GM18499 (cell line): ENCODE measurements at regions not wholly inside any gene's neighbourhood (a gene's known extent, or its start where the extent isn't known, plus 50 kb on each side); places are given as distances from the start of the nearest gene placed in this dataset.

Source experiments
- ATAC-seq: cut with Tn5 transposase; IDR thresholded peaks from one replicate; pipeline ENCODE4 v1.9.1; 2021; ENCODE audit warnings: moderate number of reproducible peaks; ENCODE audit not compliant: insufficient read depth, unreplicated experiment

DNA sequence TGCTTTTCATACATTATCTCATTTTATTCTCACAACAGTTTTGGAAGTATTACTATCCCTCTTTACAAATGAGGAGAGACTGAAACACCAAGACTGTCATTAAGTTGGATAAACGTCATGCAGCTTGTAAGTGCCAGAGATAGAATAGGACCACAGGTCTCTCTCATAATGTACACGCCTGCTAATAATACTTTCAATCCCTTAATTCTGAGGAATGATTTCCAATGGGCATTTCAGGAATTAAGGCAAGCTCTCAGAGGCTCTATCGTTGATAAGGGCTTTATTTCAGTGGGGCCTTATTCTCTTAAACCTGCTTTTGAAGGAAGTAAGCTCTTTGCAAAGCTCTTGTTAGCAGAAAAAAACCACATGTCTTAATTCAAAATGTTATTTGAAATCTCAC, 229.1 kb downstream of the NFKBIZ start:
- no peak for ATAC-seq

GRCh38 chr3:102078854-102079808, 229.8 kb downstream of the NFKBIZ start:
- ATAC-seq, result no peak

DNA sequence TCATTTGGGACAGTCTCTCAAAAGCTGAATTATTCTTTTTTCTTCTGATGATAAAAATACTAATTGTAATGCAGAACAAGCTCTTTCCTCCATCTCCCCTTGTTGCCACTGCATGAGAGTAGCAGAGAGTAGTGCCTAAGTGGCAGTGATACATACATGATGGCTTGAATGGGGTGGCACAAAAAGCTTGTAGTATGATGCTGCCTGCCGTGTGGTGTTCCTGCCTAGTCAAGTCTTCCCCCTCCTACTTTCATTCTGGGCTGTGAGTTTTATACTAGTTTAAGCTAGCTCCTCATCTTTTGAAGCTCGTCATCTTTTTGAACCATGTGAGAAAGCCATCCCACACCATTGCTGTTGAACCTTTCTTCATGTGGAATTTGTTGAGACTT, 230.5 kb downstream of the NFKBIZ start:
- no peak for ATAC-seq

- ATAC-seq, result no peak
Measured at GRCh38 chr3:102081572-102082289, 232.4 kb downstream of the NFKBIZ start.

- ATAC-seq, result no peak
Measured at GRCh38 chr3:102083473-102083872, 234.2 kb downstream of the NFKBIZ start.

GRCh38 chr3:102084006-102084405, 234.7 kb downstream of the NFKBIZ start:
- no peak for ATAC-seq

GRCh38 chr3:102084704-102085103, 235.4 kb downstream of the NFKBIZ start:
- ATAC-seq, result no peak

DNA sequence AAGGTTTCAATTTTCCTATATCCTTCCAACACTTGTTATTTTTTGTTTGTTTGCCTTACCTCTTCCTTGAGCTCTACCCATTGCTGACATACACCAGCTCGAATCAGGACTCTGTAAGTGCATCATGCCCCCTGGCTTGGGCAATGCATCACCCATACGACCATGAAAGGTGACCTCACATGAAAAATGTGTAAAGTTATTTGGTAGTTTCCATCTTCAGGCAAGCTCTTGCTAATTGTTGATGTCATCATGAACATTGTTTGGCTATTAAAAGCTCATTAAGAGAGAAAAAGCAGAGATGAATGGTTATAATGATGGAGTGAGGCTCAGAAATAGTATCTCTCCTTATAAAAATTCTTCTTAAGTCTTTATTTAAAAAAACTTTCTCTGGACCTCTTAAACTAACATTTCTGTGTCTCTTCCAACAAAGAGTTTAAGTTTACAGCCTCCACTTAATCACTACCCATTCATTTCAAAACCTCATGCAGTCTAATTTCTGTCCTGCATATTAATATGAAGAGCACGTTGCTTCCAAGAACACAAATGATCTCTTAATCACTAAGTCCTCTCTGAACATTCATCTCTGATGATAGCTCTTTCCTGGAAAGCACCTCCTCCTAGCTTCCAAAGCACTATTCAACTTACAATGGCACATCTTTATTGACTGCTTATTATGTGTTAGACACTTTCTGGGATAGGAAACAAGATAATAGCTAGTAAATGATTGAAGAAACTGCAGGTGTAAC, 236.3 kb downstream of the NFKBIZ start:
- no peak for ATAC-seq

- ATAC-seq, result no peak
Measured at GRCh38 chr3:102087236-102087635, 237.9 kb downstream of the NFKBIZ start.

GRCh38 chr3:102089239-102089638, 239.9 kb downstream of the NFKBIZ start:
- ATAC-seq, result no peak

- no peak for ATAC-seq
Measured at GRCh38 chr3:102089904-102090720, 240.8 kb downstream of the NFKBIZ start.

- ATAC-seq, result no peak
Measured at GRCh38 chr3:102090721-102091045, 241.4 kb downstream of the NFKBIZ start.

DNA sequence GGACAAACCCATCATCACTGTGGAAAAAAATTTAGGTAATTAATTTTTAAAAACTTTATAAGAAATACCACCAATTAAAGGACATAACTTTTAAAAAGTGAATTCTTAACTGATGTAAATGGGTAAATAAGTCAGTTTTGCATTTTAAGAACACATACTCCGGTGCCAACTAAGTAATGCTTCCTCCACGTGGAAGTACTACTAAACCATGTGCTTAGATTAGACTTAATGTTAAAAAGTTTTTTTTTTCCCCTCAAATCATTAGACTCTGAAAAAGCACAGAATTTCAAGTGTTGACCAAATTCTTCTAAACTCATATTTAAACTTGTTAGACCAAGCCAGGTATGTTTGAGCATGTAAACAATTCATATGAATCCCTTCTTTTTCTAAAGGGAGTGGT, 242.0 kb downstream of the NFKBIZ start:
- no peak for ATAC-seq

DNA sequence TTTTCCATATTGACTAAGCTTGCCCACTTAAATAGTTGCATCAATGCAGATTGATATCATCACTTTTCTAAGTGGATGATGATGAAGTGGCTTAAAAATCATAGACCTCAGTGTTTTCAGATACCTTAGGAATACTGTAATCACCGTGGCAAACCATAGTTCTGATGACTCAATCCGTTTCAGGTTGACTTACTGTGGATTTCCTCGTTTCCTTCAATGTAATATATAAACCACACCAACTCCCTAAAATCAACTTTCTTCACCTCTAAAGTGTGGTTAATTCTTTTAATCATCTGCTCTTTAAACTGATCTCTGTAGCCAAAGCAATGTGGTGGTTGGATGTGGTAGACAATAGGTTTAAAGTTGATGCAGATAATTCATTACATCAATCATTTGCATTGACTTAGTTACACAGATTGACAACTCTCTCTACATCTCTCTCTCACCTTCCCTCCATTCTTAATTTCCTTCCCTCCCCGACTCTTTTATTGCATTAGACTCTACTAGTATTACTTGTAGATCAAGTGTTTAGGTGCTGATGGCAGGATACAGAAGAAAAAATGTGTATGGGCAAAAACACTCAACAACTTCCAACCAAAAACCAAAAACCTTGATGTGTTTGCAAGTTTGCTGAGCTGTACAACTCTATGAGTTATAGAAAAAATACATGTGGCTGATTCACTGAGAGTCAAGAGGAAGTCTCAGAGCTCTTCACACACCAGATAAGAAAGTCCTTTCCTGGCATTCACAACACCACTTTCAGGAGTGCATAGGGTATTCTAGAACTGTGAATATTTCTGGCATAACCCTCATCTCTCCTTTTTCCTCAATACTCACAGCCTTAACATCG, 243.5 kb downstream of the NFKBIZ start:
- ATAC-seq, result no peak

DNA sequence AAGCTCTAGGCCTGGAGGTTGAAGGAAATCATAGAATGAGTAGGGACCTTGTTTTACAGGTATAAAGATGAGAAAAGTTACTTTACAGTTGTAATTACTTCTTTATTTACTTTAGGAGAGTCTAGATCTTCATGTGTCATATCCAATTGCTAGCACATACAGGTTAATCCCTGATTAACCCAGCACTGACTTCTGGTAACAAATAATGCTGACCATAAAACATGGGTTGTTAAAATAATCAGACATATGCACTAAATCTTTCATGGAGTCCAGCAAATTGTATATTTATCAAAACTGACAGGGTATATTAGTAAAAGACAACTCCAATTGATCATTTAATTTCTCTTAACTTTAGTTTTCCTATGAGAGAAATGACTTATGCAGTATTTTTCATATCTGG, 245.2 kb downstream of the NFKBIZ start:
- no peak for ATAC-seq

GRCh38 chr3:102095383-102095782, 246.1 kb downstream of the NFKBIZ start:
- ATAC-seq, result no peak

GRCh38 chr3:102096066-102096465, 246.8 kb downstream of the NFKBIZ start:
- no peak for ATAC-seq

DNA sequence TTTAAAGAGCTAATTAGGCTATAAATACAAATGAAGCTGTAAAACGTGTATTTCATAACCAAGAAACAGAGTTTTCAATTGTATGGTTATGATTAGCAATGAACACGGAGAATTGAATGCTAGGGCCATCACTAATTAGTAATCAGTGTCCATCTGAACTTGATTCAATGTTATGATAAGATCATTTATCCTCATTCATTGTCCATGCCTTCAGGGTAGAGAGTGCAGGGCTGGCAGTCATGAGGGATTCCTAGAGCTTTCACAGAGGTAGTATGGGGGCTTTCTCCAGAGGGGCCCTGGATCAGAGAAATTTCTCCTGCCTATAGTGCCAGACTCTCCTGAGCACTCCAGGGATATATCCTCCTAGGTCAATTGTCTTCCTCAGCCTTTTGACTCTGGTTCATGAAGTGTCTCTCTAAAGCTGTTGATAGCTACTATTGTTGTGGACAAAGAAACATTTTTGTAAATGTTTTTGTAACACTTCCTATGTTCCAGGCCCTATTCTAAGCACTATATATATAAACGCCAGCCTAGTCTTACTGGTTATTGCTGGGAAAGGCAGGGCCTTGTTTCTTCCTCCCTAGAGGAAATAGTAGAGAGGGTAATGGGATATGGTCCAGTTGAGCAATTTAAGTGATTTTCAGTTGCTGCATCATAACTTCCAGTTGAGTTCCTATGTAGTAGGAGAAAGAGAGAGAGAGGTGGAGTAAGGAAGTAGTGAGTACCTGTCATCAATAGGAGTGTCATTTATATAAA, 249.0 kb downstream of the NFKBIZ start:
- ATAC-seq, result no peak

DNA sequence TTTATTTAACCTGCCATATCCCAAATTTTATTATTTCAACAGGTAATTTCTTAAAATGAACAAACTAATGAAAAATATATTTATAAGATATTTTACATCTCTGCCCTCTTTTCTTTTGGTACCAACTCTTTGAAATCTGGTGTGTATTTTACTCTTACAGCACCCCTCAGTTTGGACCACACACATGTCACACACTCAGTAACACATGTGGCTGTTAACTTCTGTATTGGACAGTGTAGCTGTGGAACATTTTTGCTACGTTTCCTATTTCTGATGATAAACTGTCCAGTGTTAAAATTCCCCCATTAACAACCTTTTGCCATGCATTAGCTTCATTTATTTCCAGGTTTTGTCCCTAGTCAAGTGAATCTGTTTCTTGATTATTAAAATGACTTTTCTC, 250.6 kb downstream of the NFKBIZ start:
- ATAC-seq, result no peak
